ENCODE measurements at regions not wholly inside any gene's neighbourhood (a gene's known extent, or its start where the extent isn't known, plus 50 kb on each side); places are given as distances from the start of the nearest gene placed in this dataset.
"Not testable (repeated sequence)": the region's sequence is repeated elsewhere in the genome, so short reads cannot be mapped to it uniquely, and the experiment has no call there.

DNA sequence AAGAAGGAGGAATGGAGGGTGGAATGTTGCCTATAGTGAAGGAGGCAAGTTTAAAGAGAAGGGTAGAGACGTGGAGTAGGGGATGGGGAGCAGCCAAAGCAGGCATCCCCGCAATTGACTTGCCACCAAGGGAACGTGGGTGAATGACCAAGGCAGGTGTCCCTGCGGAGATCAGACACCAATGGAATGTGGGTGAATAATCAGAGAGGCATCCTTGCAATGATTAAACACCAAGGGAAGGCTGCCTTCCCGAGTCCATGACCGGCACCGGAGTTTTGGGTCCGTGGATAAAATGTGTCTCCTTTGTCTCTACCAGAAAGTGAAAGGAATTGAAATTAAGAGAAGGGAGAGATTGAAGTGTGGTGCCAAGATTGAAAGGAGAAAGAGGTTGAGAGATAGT, 61.9 kb upstream of the APP start:
- 94% methylated on average over 8 of the region's 8 CpGs for WGBS (ENCODE audit: low lambda C conversion rate, missing lambda C conversion rate)
- not testable (repeated sequence) for H2AFZ ChIP-seq; H3K9me2 ChIP-seq (replicated peaks; ENCODE audit: insufficient read depth); H3K27ac ChIP-seq; H3K27me3 ChIP-seq; DNase-seq (ENCODE audit: low spot score); H3K4me2 ChIP-seq; H3K4me3 ChIP-seq; H3K9me3 ChIP-seq (ENCODE audit: low read depth); H3K79me2 ChIP-seq; H3K4me1 ChIP-seq (ENCODE audit: insufficient read depth); H4K20me1 ChIP-seq (ENCODE audit: insufficient read depth, poor library complexity, severe bottlenecking); H3K36me3 ChIP-seq (replicated peaks; ENCODE audit: insufficient read depth, low read depth)

DNA sequence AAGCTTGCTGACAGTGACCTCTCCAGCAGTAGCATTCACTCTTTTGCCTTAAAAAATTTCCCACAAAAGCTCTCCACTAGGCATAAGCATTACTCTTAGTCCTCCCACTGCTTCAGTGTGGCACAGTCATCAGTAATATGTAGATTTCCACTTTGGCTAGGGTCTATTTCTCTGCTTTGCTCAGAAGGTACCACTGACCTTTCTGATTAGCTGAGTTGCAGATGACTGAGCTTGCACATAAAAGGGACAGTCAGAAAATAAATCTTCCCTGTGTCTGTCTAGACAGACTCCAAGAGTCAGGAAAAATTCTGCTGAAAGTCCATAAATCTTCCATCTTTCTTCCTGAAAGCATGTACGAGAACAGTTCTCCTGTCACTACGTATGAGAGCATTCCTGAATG, 56.6 kb upstream of the APP start:
- Histone ChIP-seq H3K4me3 (no peak overlapping the region), H3K4me1 (ENCODE audit: insufficient read depth) (no peaks in the 10 kb centered on the region), H3K4me2 (no peak overlapping the region), H3K36me3 (replicated peaks; ENCODE audit: insufficient read depth, low read depth) (no peaks in the 10 kb centered on the region), H3K9me3 (ENCODE audit: low read depth) (no peaks in the 10 kb centered on the region), H3K9me2 (replicated peaks; ENCODE audit: insufficient read depth) (no peaks in the 10 kb centered on the region), H3K27me3 (no peaks in the 10 kb centered on the region), H2AFZ (no peak overlapping the region), H3K27ac (no peak overlapping the region), H3K79me2 (no peaks in the 10 kb centered on the region), H4K20me1 (ENCODE audit: insufficient read depth, poor library complexity, severe bottlenecking) (no peaks in the 10 kb centered on the region)
- DNase-seq (ENCODE audit: low spot score), result no peak
- WGBS (ENCODE audit: low lambda C conversion rate, missing lambda C conversion rate), result 59% methylated on average over 2 of the region's 2 CpGs
- TF ChIP-seq EZH2 (IDR thresholded peaks at IDR 0.05; ENCODE audit: borderline replicate concordance) (no peak), CTCF (IDR thresholded peaks at IDR 0.05; ENCODE audit: poor library complexity) (no peak), EZH2phosphoT487 (IDR thresholded peaks at IDR 0.05; ENCODE audit: low read depth, severe bottlenecking, unreplicated experiment) (no peak)

- Histone ChIP-seq H3K27me3 (no peaks in the 10 kb centered on the region), H3K4me1 (ENCODE audit: insufficient read depth) (no peaks in the 10 kb centered on the region), H3K9me2 (replicated peaks; ENCODE audit: insufficient read depth) (no peaks in the 10 kb centered on the region), H2AFZ (no peak overlapping the region), H4K20me1 (ENCODE audit: insufficient read depth, poor library complexity, severe bottlenecking) (no peaks in the 10 kb centered on the region), H3K27ac (no peak overlapping the region), H3K36me3 (replicated peaks; ENCODE audit: insufficient read depth, low read depth) (no peaks in the 10 kb centered on the region), H3K4me2 (no peak overlapping the region), H3K79me2 (no peaks in the 10 kb centered on the region), H3K4me3 (no peak overlapping the region), H3K9me3 (ENCODE audit: low read depth) (no peaks in the 10 kb centered on the region)
- DNase-seq (ENCODE audit: low spot score), result no peak
- WGBS (ENCODE audit: low lambda C conversion rate, missing lambda C conversion rate), result 100% methylated on average over 1 of the region's 1 CpG
- TF ChIP-seq EZH2phosphoT487 (IDR thresholded peaks at IDR 0.05; ENCODE audit: low read depth, severe bottlenecking, unreplicated experiment), result no peak
- no peak for TF ChIP-seq CTCF (IDR thresholded peaks at IDR 0.05; ENCODE audit: poor library complexity)
- no peak for TF ChIP-seq EZH2 (IDR thresholded peaks at IDR 0.05; ENCODE audit: borderline replicate concordance)
These were observed 56.2 kb upstream of the APP start for GRCh38 chr21:26226724-26227123.

DNA sequence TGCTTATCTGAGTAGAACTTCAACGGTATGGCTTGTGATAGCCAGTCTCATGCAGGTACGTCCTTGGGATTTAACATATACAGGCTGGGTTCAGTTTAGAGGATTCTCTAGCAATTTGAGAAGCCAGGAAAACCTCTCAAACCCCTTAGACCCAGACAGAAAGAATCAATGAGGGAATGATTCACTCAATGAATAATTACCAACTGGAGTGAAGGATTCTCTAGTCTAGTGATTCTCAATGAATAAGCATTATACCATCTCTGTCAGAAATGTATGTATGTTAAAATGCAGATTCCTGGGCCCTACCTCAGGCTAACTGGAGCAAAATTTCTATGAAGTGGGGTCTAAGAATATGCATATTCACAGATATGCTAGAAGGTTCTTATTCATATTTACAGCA, 54.5 kb upstream of the APP start:
- no peak for DNase-seq (ENCODE audit: low spot score)
- Histone ChIP-seq H3K9me2 (replicated peaks; ENCODE audit: insufficient read depth) (no peaks in the 10 kb centered on the region), H3K4me2 (no peak overlapping the region), H3K9me3 (ENCODE audit: low read depth) (no peaks in the 10 kb centered on the region), H3K27me3 (no peaks in the 10 kb centered on the region), H3K4me1 (ENCODE audit: insufficient read depth) (peaks cover 5% of the 10 kb centered on the region), H3K4me3 (no peak overlapping the region), H3K27ac (no peak overlapping the region), H4K20me1 (ENCODE audit: insufficient read depth, poor library complexity, severe bottlenecking) (no peaks in the 10 kb centered on the region), H3K79me2 (no peaks in the 10 kb centered on the region), H2AFZ (no peak overlapping the region), H3K36me3 (replicated peaks; ENCODE audit: insufficient read depth, low read depth) (no peaks in the 10 kb centered on the region)
- 76% methylated on average over 2 of the region's 2 CpGs for WGBS (ENCODE audit: low lambda C conversion rate, missing lambda C conversion rate)
- TF ChIP-seq EZH2phosphoT487 (IDR thresholded peaks at IDR 0.05; ENCODE audit: low read depth, severe bottlenecking, unreplicated experiment) (no peak), CTCF (IDR thresholded peaks at IDR 0.05; ENCODE audit: poor library complexity) (no peak), EZH2 (IDR thresholded peaks at IDR 0.05; ENCODE audit: borderline replicate concordance) (no peak)

Data from hepatocyte (in vitro differentiated cells).